ENCODE measurements at regions not wholly inside any gene's neighbourhood (a gene's known extent, or its start where the extent isn't known, plus 50 kb on each side); places are given as distances from the start of the nearest gene placed in this dataset.

DNA sequence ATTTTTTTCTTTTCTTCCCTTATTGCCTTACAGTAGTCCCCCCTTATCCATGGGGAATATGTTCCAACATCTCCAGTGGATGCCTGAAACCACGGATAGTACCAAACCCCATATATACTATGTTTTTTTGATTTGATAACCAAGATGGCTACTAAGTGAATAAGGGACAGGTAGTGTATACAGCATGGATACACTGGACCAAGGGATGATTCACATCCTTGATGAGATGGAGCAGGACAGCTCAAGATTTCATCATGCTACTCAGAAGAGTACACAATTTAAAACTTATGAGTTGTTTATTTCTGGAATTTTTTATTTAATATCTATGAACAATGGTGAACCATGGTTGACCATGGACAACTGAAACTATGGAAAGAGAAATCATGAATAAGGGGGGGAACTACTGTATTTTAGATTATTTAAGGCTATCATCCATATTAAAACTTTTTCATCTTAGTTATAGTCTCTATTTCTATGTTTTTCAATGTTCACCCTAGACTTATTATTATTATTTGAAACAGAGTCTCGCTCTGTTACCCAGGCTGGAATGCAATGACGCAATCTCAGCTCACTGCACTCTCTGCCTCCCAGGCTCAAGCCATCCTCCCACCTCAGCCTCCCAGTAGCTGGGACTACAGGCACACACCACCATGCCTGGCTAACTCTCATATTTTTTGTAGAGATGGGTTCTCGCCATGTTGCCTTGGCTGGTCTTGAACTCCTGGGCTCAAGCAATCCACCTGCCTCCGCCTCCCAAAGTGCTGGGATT is 188.0 kb upstream of the PELI2 start:
- no peak for TF ChIP-seq TARDBP (IDR thresholded peaks at IDR 0.05)
- no peak for TF ChIP-seq HDGF (IDR thresholded peaks at IDR 0.05; ENCODE audit: borderline replicate concordance)

All from HEK293T (cell line).